ENCODE measurements at regions not wholly inside any gene's neighbourhood (a gene's known extent, or its start where the extent isn't known, plus 50 kb on each side); places are given as distances from the start of the nearest gene placed in this dataset.

- TF ChIP-seq Cebpa-rat (IDR thresholded peaks at IDR 0.05), result no peak
- Histone ChIP-seq H3K9ac (no peak overlapping the region), H3K9me3 (replicated peaks in 1 of 11) (no peaks in the 10 kb centered on the region), H3K4me3 (no peak overlapping the region), H4K20me1 (peaks cover 22 to 45% (median 30%) of the 10 kb centered on the region in 11 experiments), H3K4me1 (peaks cover 2 to 26% (median 17%) of the 10 kb centered on the region in 10 experiments; a peak in 19 of 20 replicates), H3K36me3 (peaks cover 29 to 57% (median 41%) of the 10 kb centered on the region in 11 experiments), H3K27ac (no peak overlapping the region), H3K4me2 (0 out of 22 replicates have a peak overlapping the region, but pooled peaks of 1 of the 11 experiments have one; percentile 12), H3K27me3 (no peaks in the 10 kb centered on the region)
These were observed 472.8 kb downstream of the SHQ1 start for GRCh38 chr3:72375237-72376076.

DNA sequence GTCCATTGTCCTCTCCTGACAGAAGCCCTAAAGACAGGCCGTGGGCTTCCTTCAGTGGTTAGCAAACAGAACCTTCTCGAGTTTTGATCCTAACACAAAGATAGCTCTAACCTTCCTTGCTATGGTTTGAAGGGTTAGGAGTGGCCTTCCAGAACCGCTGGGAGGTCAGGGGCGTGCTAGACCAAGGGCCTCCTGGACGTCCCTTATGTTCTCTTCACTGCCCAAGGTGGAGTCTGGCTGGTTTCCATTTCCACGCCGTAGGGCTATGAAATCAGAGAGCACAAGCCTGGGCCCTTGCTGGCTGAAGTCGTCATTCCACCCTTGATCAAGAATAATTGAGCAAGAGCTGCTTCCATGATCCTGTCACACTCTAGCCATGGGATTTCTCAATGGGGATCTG is 475.1 kb downstream of the SHQ1 start:
- Histone ChIP-seq H3K27me3 (no peaks in the 10 kb centered on the region), H4K20me1 (peaks cover under 1 to 22% (median 7%) of the 10 kb centered on the region in 11 experiments; a peak in 12 of 22 replicates), H3K4me3 (no peak overlapping the region), H3K9me3 (replicated peaks in 1 of 11) (no peaks in the 10 kb centered on the region), H3K36me3 (peaks cover 20 to 46% (median 28%) of the 10 kb centered on the region in 11 experiments), H3K27ac (no peak overlapping the region), H3K4me2 (no peak overlapping the region), H3K9ac (no peak overlapping the region), H3K4me1 (peaks cover 0 to 17% (median 7%) of the 10 kb centered on the region in 10 experiments; a peak in 11 of 20 replicates)
- TF ChIP-seq Cebpa-rat (IDR thresholded peaks at IDR 0.05), result no peak

DNA sequence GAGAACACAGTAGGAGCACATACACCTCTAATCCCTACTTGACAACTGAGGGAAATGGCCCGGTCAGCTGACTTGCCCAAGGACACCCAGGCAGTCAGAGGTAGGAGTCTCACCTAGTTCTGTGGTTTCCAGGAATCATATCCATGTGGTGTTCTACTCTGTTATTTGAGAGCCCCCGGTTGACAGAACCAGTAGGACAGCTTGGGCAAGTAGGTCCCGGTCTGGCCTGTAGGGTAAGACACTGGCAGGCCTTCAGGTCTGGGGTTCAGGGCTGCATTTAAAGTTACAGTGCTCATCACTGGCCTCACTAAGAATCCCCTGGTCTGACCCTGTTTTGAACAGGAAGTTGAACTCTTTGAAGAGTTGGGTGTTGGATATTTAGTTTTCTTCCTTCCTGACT is 476.1 kb downstream of the SHQ1 start:
- Histone ChIP-seq H3K9me3 (replicated peaks in 1 of 11) (no peaks in the 10 kb centered on the region), H3K9ac (no peak overlapping the region), H3K4me2 (no peak overlapping the region), H3K27me3 (no peaks in the 10 kb centered on the region), H4K20me1 (peaks cover 0 to 21% (median 5%) of the 10 kb centered on the region in 11 experiments; a peak in 5 of 22 replicates), H3K27ac (no peak overlapping the region), H3K4me1 (peaks cover 0 to 17% (median 7%) of the 10 kb centered on the region in 10 experiments; a peak in 11 of 20 replicates), H3K4me3 (no peak overlapping the region), H3K36me3 (peaks cover 11 to 36% (median 21%) of the 10 kb centered on the region in 11 experiments)
- no peak for TF ChIP-seq Cebpa-rat (IDR thresholded peaks at IDR 0.05)

DNA sequence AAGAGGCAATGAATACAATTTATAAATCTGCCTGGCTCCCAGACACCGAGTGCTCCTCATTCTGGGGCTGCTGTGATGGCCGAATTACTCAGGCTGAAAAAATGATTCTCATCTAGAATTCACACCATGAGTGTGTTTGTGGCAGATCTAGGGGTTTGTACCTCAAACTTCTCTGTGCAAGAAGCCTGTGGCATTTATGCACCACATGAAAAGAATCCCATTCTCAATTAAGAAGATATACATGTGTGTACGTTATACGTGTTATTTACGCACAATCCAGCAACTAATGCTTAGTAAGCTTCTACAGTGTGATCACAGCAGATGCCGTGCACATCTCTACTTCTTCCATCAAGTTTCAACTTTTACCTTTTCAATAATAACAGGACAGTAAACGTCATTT is 476.8 kb downstream of the SHQ1 start:
- H4K20me1 ChIP-seq, result peaks cover 0 to 21% (median 5%) of the 10 kb centered on the region in 11 experiments; a peak in 5 of 22 replicates
- peaks cover 0 to 17% (median 7%) of the 10 kb centered on the region in 10 experiments; a peak in 10 of 20 replicates for H3K4me1 ChIP-seq
- H3K9me3 ChIP-seq (replicated peaks in 1 of 11), result no peaks in the 10 kb centered on the region
- no peak overlapping the region for H3K4me3 ChIP-seq
- peaks cover 7 to 29% (median 15%) of the 10 kb centered on the region in 11 experiments; a peak in 17 of 22 replicates for H3K36me3 ChIP-seq
- no peaks in the 10 kb centered on the region for H3K27me3 ChIP-seq
- no peak overlapping the region for H3K27ac ChIP-seq
- TF ChIP-seq Cebpa-rat (IDR thresholded peaks at IDR 0.05), result no peak
- H3K4me2 ChIP-seq, result no peak overlapping the region
- H3K9ac ChIP-seq, result no peak overlapping the region

DNA sequence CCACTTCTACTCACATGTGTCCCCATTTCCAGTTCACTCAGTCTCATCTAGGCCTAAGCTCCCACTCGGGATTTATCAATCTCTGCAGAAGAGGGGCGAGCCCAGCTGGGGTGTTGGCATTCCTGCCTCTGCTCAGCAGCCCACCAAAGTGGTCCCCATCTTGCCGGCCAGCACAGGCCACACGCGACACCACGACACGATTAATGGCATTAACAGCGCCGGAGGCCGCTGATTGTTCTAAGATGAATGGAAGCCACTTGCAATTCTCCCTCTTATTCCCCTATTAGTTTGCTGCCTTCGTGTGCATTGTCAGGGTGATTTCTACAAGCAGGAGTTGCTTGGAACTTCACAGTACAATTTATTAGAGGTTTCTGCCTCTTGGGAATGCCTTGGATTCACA is 477.3 kb downstream of the SHQ1 start:
- Histone ChIP-seq H3K27ac (no peak overlapping the region), H3K4me3 (no peak overlapping the region), H4K20me1 (peaks cover 0 to 19% (median 4%) of the 10 kb centered on the region in 11 experiments; a peak in 5 of 22 replicates), H3K36me3 (peaks cover 7 to 24% (median 11%) of the 10 kb centered on the region in 11 experiments; a peak in 15 of 22 replicates), H3K4me1 (peaks cover 0 to 17% (median 6%) of the 10 kb centered on the region in 10 experiments; a peak in 10 of 20 replicates), H3K9ac (no peak overlapping the region), H3K9me3 (replicated peaks in 1 of 11) (no peaks in the 10 kb centered on the region), H3K4me2 (no peak overlapping the region), H3K27me3 (no peaks in the 10 kb centered on the region)
- TF ChIP-seq Cebpa-rat (IDR thresholded peaks at IDR 0.05), result no peak

GRCh38 chr3:72369681-72370080 is 478.6 kb downstream of the SHQ1 start:
- Histone ChIP-seq H3K4me1 (peaks cover 0 to 11% (median 2%) of the 10 kb centered on the region in 10 experiments; a peak in 6 of 20 replicates), H4K20me1 (0 out of 22 replicates have a peak, but pooled peaks cover 0 to 10% (median 0%) of the 10 kb centered on the region in 11 experiments), H3K36me3 (peaks cover 0 to 12% (median 8%) of the 10 kb centered on the region in 11 experiments; a peak in 5 of 22 replicates), H3K9me3 (replicated peaks in 1 of 11) (no peaks in the 10 kb centered on the region), H3K27ac (no peak overlapping the region), H3K9ac (no peak overlapping the region), H3K27me3 (no peaks in the 10 kb centered on the region), H3K4me3 (no peak overlapping the region), H3K4me2 (no peak overlapping the region)
- no peak for TF ChIP-seq Cebpa-rat (IDR thresholded peaks at IDR 0.05)

DNA sequence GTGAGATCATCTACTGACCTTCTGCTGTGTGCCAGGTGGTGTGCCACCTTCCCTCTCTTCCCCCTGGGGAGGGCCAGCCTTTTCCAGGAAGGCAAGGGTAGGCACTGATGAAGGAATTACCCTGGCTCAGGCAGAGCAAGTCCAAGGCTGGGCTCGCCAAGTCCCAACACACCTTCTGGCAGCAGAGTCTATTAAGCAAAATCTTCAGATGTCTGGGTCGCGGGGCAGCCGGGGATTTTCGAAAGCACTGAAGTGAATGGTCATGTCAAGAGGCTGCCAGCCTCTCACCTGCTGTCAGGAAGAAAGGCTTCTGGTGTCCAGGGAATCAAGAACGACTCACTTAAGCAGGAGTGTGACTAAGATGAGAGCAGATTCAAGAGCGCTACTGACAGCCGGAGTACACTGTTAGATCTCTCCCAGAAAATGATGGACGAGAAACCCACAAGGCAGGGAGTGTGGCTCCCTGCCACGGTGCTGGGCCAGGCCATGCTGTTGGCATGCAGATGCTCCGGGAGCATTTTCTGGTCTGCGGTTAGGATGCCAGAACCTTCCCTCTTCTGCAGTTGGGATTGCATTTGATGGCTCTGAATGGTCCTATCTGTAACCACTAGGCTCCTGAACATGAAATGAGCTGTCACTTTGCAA is 479.8 kb downstream of the SHQ1 start:
- Histone ChIP-seq H3K9me3 (replicated peaks in 1 of 11) (0 out of 22 replicates have a peak, but pooled peaks cover 0 to 7% (median 0%) of the 10 kb centered on the region in 11 experiments), H3K4me1 (peaks cover 0 to 11% (median 2%) of the 10 kb centered on the region in 10 experiments; a peak in 6 of 20 replicates)

DNA sequence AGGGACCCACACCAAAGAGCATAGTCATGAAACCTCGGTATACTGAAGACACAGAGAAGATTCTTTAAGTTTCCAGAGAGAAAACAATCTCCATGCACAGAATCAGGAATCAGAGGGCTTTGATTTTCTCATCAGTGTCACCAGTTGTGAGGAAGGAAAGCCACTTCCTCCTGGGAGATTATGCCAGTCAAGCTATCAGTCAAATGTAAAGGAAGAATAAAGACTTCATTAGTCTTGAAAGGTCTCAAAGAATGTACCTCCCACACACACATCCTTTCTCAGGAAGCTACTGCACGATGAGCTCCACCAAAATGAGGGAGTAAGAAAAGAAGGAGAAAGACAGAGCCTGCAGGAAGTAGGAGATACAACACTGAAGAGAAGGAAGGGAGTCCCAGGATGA is 486.3 kb downstream of the SHQ1 start:
- Histone ChIP-seq H3K9ac (no peak overlapping the region), H3K27me3 (no peaks in the 10 kb centered on the region), H3K4me1 (peaks cover 8 to 21% (median 11%) of the 10 kb centered on the region in 10 experiments; a peak in 19 of 20 replicates), H3K9me3 (replicated peaks in 1 of 11) (peaks cover 0 to 22% (median 4%) of the 10 kb centered on the region in 11 experiments; a peak in 5 of 22 replicates), H3K27ac (no peak overlapping the region), H3K36me3 (no peaks in the 10 kb centered on the region), H3K4me2 (peak overlapping the region; percentile 10 to 52 (median 35); a peak in 18 of 22 replicates), H3K4me3 (no peak overlapping the region), H4K20me1 (no peaks in the 10 kb centered on the region)
- no peak for TF ChIP-seq Cebpa-rat (IDR thresholded peaks at IDR 0.05)

More for the DNA sequence above, 479.8 kb downstream of the SHQ1 start:
- H3K36me3 ChIP-seq, result peaks cover 0 to 5% (median 0%) of the 10 kb centered on the region in 11 experiments; a peak in 2 of 22 replicates
- TF ChIP-seq Cebpa-rat (IDR thresholded peaks at IDR 0.05), result no peak
- H3K27me3 ChIP-seq, result no peaks in the 10 kb centered on the region
- H3K4me2 ChIP-seq, result no peak overlapping the region
- H3K4me3 ChIP-seq, result no peak overlapping the region
- H3K9ac ChIP-seq, result no peak overlapping the region
- H4K20me1 ChIP-seq, result 0 out of 22 replicates have a peak, but pooled peaks cover 0 to 4% (median 0%) of the 10 kb centered on the region in 11 experiments
- no peak overlapping the region for H3K27ac ChIP-seq

Data from BLaER1 treated with 17β-estradiol and CSF1 and Interleukin-3, amounts not matched to agents 10 nM and 100 nM (cell line).